HepG2 (cell line): ENCODE measurements at regions not wholly inside any gene's neighbourhood (a gene's known extent, or its start where the extent isn't known, plus 50 kb on each side); places are given as distances from the start of the nearest gene placed in this dataset.

Experiments used
- ATAC-seq: fragments of 200-7000 bp; cut with Tn5 transposase; 3 replicates; pipeline ENCODE4 v1.9.1; 2020; ENCODE audit warnings: mild to moderate bottlenecking, moderate library complexity
- BruUV-seq: library from RNA; stranded (reverse); fragments of 400-500 nt; replicated peaks from 2 replicates; lab custom pipeline; 2021; lab: Mats Ljungman, UMichigan
- CTCF ChIA-PET: fragments of 300-600 bp; formaldehyde crosslinking; extraction: SDS; loops from one replicate; lab custom pipeline; 2021; ENCODE audit warnings: low total read pairs, inconsistent platforms, low intra/inter-chr PET ratio; lab: Yijun Ruan, JAX
- POLR2A ChIA-PET: fragments of 350-600 bp; sonication (Branson Sonifier 250); formaldehyde crosslinking; loops from one replicate; lab custom pipeline; 2020; ENCODE audit warnings: antibody characterized with exemption, inconsistent platforms; lab: Yijun Ruan, JAX
- DNase-seq: peaks from one replicate; pipeline ENCODE4 v3.0.0-alpha.2; 2015; ENCODE audit warnings: low spot score
- FAIRE-seq: peaks from 3 replicates; lab custom pipeline; 2011; peaks lifted over from hg19 to GRCh38; lab: Jason Lieb, UNC
- H2AFZ ChIP-seq: one replicate; pipeline ENCODE4 v1.6.1; 2011; ENCODE audit warnings: low read length, inconsistent platforms
- H3K27ac ChIP-seq: fragments of 300-600 bp; 3 replicates; pipeline ENCODE4 v1.8.0; 2011; ENCODE audit warnings: mixed run types, mild to moderate bottlenecking, mixed read lengths, low read length, inconsistent platforms; ENCODE audit not compliant: insufficient read depth; ENCODE audit errors: extremely low read length
- H3K27me3 ChIP-seq, 2 experiments: fragments of 200-600 bp in 1 of 2; 2 replicates in 1 of 2; 3 replicates in 1 of 2; pipeline versions ENCODE4 v1.6.0 to v1.8.0; 2011; ENCODE audit warnings: low read length in 2 of 2, mild to moderate bottlenecking in 2 of 2, moderate library complexity in 2 of 2, inconsistent platforms in 1 of 2; ENCODE audit not compliant: insufficient read depth in 2 of 2, control insufficient read depth in 1 of 2
- H3K36me3 ChIP-seq, 2 experiments: fragments of 200-600 bp in 1 of 2; replicated peaks in 1 of 2; 2 replicates in 1 of 2; 3 replicates in 1 of 2; pipeline versions ENCODE4 v1.5.1 to v1.8.0; 2011; ENCODE audit warnings: low read length in 2 of 2, inconsistent platforms in 1 of 2; ENCODE audit not compliant: insufficient read depth in 2 of 2, control insufficient read depth in 1 of 2
- H3K4me1 ChIP-seq: 2 replicates; pipeline ENCODE4 v1.5.1; 2012; ENCODE audit warnings: low read length, inconsistent platforms; ENCODE audit not compliant: insufficient read depth
- H3K4me2 ChIP-seq: 2 replicates; pipeline ENCODE4 v1.6.0; 2011; ENCODE audit warnings: low read depth, low read length, inconsistent platforms
- H3K4me3 ChIP-seq, 3 experiments: fragments of 200-600 bp in 1 of 3; sonication (generic), shearing (Covaris generic) in 1 of 3; replicated peaks in 1 of 3; 2 replicates each; pipeline ENCODE4 v1.5.1; 2011 to 2016; ENCODE audit warnings: low read length in 3 of 3, inconsistent platforms in 2 of 3, low read depth in 2 of 3, mild to moderate bottlenecking in 2 of 3, control low read depth in 1 of 3, mixed read lengths in 1 of 3; ENCODE audit not compliant: insufficient read depth in 1 of 3
- H3K79me2 ChIP-seq: one replicate; pipeline ENCODE4 v1.6.1; 2011; ENCODE audit warnings: low read length, inconsistent platforms; ENCODE audit not compliant: insufficient read depth
- H3K9ac ChIP-seq: 2 replicates; pipeline ENCODE4 v1.6.0; 2011; ENCODE audit warnings: mild to moderate bottlenecking, low read depth, low read length, inconsistent platforms; ENCODE audit not compliant: insufficient read depth
- H3K9me3 ChIP-seq: 2 replicates; pipeline ENCODE4 v1.5.1; 2012; ENCODE audit warnings: mild to moderate bottlenecking, low read length
- H4K20me1 ChIP-seq: 2 replicates; pipeline ENCODE4 v1.6.0; 2011; ENCODE audit warnings: inconsistent platforms, mild to moderate bottlenecking, low read length, moderate library complexity; ENCODE audit not compliant: insufficient read depth
- IKZF1 ChIP-seq: fragments of 450-650 bp; IDR thresholded peaks from 2 replicates; pipeline ENCODE4 v1.7.1; 2016
- KLF6 ChIP-seq: IDR thresholded peaks from 2 replicates; pipeline ENCODE4 v1.8.0; 2016; ENCODE audit warnings: missing biosample characterization, missing genetic modification reagents
- PHB2 ChIP-seq: fragments of 450-650 bp; IDR thresholded peaks from 2 replicates; pipeline ENCODE4 v1.6.1; 2018; ENCODE audit not compliant: partially characterized antibody
- RFXANK ChIP-seq: IDR thresholded peaks from 2 replicates; pipeline ENCODE4 v1.6.1; 2016
- ZNF746 ChIP-seq: sonication (generic); formaldehyde crosslinking; IDR thresholded peaks from 2 replicates; pipeline ENCODE4 v1.8.0; 2022; ENCODE audit warnings: mild to moderate bottlenecking, missing genetic modification reagents
- WGBS: methylation state at CpG from one replicate; pipeline ENCODE4 v1.1.6; 2017; ENCODE audit warnings: low lambda C conversion rate; 5-methylcytosine and 5-hydroxymethylcytosine counted together
- in situ Hi-C: cut with HindIII; loops from 2 replicates; pipeline ENCODE4 v1.10.0; 2017; ENCODE audit warnings: low pct_unique_long_range_greater_than_20kb; ENCODE audit not compliant: extremely low pct_ligation_motif_present
- intact Hi-C: fragments of 100-400 bp; cut with micrococcal nuclease; formaldehyde crosslinking; loops from one replicate; pipeline ENCODE4 v1.10.0; 2022; ENCODE audit not compliant: unreplicated experiment
- TF ChIP-seq, protein P1 (sequence below): sonication (generic); formaldehyde crosslinking; conservative IDR thresholded peaks from 2 replicates; pipeline ENCODE4 v1.5.0; 2020; ENCODE audit warnings: missing genetic modification reagents
- TF ChIP-seq, protein P2 (sequence below): sonication (generic); formaldehyde crosslinking; IDR thresholded peaks from 2 replicates; pipeline ENCODE4 v1.4.0; 2020; ENCODE audit warnings: missing genetic modification reagents; ENCODE audit errors: not compliant biosample characterization
- TF ChIP-seq, protein P3 (sequence below): sonication (generic); formaldehyde crosslinking; IDR thresholded peaks from 2 replicates; pipeline ENCODE4 v1.5.1; 2020; ENCODE audit warnings: mild to moderate bottlenecking, missing genetic modification reagents, borderline replicate concordance

DNA sequence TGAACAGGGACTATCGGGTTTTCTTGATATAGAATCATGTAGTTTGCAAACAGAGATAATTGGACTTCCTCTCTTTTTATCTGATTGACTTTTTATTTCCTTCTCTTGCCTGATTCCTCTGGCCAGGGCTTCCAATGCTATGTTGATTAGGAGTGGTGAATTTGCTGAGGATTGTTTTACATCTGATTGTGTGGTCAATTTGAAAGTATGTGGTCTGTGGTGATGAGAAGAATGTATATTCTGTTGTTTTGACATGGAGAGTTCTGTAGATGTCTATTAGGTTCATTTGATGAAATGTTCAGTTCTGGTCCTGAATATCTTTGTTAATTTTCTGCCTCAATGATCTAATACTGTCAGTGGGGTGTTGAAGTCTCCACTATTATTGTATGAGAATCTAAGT is 713.2 kb upstream of the CCDC179 start:
- H3K79me2 ChIP-seq, result no peaks in the 10 kb centered on the region
- CTCF ChIA-PET, result no interaction called here
- H3K9me3 ChIP-seq, result no peaks in the 10 kb centered on the region
- H3K36me3 ChIP-seq, result no peaks in the 10 kb centered on the region
- no peak overlapping the region for H3K4me3 ChIP-seq
- no peaks in the 10 kb centered on the region for H3K27me3 ChIP-seq
- DNase-seq, result no peak
- no peak overlapping the region for H3K9ac ChIP-seq
- H2AFZ ChIP-seq, result no peak overlapping the region
- TF ChIP-seq IKZF1, result no peak
- TF ChIP-seq, protein P1, sequence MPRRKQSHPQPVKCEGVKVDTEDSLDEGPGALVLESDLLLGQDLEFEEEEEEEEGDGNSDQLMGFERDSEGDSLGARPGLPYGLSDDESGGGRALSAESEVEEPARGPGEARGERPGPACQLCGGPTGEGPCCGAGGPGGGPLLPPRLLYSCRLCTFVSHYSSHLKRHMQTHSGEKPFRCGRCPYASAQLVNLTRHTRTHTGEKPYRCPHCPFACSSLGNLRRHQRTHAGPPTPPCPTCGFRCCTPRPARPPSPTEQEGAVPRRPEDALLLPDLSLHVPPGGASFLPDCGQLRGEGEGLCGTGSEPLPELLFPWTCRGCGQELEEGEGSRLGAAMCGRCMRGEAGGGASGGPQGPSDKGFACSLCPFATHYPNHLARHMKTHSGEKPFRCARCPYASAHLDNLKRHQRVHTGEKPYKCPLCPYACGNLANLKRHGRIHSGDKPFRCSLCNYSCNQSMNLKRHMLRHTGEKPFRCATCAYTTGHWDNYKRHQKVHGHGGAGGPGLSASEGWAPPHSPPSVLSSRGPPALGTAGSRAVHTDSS (CRISPR knock-in tag), result no peak
- no peak for TF ChIP-seq RFXANK (CRISPR knock-in tag)
- TF ChIP-seq, protein P2, sequence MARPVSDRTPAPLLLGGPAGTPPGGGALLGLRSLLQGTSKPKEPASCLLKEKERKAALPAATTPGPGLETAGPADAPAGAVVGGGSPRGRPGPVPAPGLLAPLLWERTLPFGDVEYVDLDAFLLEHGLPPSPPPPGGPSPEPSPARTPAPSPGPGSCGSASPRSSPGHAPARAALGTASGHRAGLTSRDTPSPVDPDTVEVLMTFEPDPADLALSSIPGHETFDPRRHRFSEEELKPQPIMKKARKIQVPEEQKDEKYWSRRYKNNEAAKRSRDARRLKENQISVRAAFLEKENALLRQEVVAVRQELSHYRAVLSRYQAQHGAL (CRISPR knock-in tag), result no peak
- TF ChIP-seq ZNF746 (CRISPR knock-in tag), result no peak
- no peak for TF ChIP-seq KLF6 (CRISPR knock-in tag)
- no peak for TF ChIP-seq PHB2
- 0% methylated on average over 1 of the region's 1 CpG for WGBS
- no peak overlapping the region for H3K27ac ChIP-seq
- no peaks in the 10 kb centered on the region for H4K20me1 ChIP-seq
- H3K4me1 ChIP-seq, result no peaks in the 10 kb centered on the region
- H3K4me2 ChIP-seq, result no peak overlapping the region
- POLR2A ChIA-PET, result no interaction called here
- no peak for FAIRE-seq
- intact Hi-C loops, result no loop called here
- no peak for ATAC-seq
- no TSS peak for BruUV-seq
- in situ Hi-C loops, result no loop called here

DNA sequence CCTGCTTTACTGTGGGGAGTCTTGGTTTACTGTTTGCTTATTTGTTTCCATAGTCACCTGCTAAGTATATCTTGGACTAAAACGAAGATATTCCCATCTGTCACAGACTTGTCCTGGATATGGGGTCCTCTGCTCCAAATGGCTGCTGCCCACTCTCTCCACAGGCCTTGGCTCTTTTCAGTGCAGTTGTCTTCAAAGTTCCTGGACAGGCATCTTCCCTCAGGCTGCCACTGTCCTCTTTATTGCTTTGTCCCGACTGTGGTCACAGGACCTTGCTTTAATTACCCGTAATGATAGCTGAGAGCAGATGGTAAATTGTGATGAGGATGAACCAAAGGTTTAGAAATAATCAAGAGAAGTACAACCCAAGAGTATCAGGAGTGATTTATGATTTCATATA is 713.9 kb upstream of the CCDC179 start:
- FAIRE-seq, result no peak
- no peaks in the 10 kb centered on the region for H3K4me1 ChIP-seq
- intact Hi-C loops (no loop called here), in situ Hi-C loops (no loop called here)
- H3K9me3 ChIP-seq, result no peaks in the 10 kb centered on the region
- H3K4me2 ChIP-seq, result no peak overlapping the region
- H3K27ac ChIP-seq, result no peak overlapping the region
- H3K36me3 ChIP-seq, result no peaks in the 10 kb centered on the region
- H3K27me3 ChIP-seq, result no peaks in the 10 kb centered on the region
- no peak overlapping the region for H3K4me3 ChIP-seq
- DNase-seq, result no peak
- H3K79me2 ChIP-seq, result no peaks in the 10 kb centered on the region
- TF ChIP-seq, protein P3, sequence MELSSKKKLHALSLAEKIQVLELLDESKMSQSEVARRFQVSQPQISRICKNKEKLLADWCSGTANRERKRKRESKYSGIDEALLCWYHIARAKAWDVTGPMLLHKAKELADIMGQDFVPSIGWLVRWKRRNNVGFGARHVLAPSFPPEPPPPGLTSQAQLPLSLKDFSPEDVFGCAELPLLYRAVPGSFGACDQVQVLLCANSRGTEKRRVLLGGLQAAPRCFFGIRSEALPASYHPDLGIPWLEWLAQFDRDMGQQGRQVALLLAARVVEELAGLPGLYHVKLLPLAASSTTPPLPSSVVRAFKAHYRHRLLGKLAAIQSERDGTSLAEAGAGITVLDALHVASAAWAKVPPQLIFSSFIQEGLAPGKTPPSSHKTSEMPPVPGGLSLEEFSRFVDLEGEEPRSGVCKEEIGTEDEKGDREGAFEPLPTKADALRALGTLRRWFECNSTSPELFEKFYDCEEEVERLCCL (CRISPR knock-in tag), result no peak
- WGBS, result 13% methylated on average over 3 of the region's 3 CpGs
- POLR2A ChIA-PET, result no interaction called here
- CTCF ChIA-PET, result no interaction called here
- H2AFZ ChIP-seq, result no peak overlapping the region
- no TSS peak for BruUV-seq
- no peaks in the 10 kb centered on the region for H4K20me1 ChIP-seq
- no peak overlapping the region for H3K9ac ChIP-seq
- ATAC-seq, result no peak
